ENCODE measurements at regions not wholly inside any gene's neighbourhood (a gene's known extent, or its start where the extent isn't known, plus 50 kb on each side); places are given as distances from the start of the nearest gene placed in this dataset.
"Not testable (repeated sequence)": the region's sequence is repeated elsewhere in the genome, so short reads cannot be mapped to it uniquely, and the experiment has no call there.

- DNase-seq = no peak
These were observed 52.3 kb upstream of the FAT4 start for GRCh38 chr4:125262502-125262901.

GRCh38 chr4:125262079-125262478 is 52.7 kb upstream of the FAT4 start:
- no peak for DNase-seq

- DNase-seq = no peak
These were observed 60.6 kb upstream of the FAT4 start for GRCh38 chr4:125254106-125254505.

- DNase-seq = no peak
These were observed 69.8 kb upstream of the FAT4 start for GRCh38 chr4:125244848-125245450.

- no peak for DNase-seq
These were observed 70.9 kb upstream of the FAT4 start for GRCh38 chr4:125243789-125244397.

- DNase-seq = no peak
These were observed 78.8 kb upstream of the FAT4 start for GRCh38 chr4:125235971-125236370.

- no peak for DNase-seq
These were observed 83.1 kb upstream of the FAT4 start for GRCh38 chr4:125231661-125232060.

- DNase-seq = no peak
These were observed 85.1 kb upstream of the FAT4 start for GRCh38 chr4:125229596-125230058.

- no peak for DNase-seq
These were observed 88.9 kb upstream of the FAT4 start for GRCh38 chr4:125225806-125226205.

- no peak for DNase-seq
These were observed 114.2 kb upstream of the FAT4 start for GRCh38 chr4:125200556-125200955.

- no peak for DNase-seq
These were observed 115.8 kb upstream of the FAT4 start for GRCh38 chr4:125198916-125199315.

GRCh38 chr4:125191874-125192459 is 122.8 kb upstream of the FAT4 start:
- DNase-seq = not testable (repeated sequence)

GRCh38 chr4:125191232-125191631 is 123.5 kb upstream of the FAT4 start:
- no peak for DNase-seq

- DNase-seq = no peak
These were observed 127.3 kb upstream of the FAT4 start for GRCh38 chr4:125187226-125188176.

GRCh38 chr4:125184116-125184515 is 130.6 kb upstream of the FAT4 start:
- DNase-seq = no peak

- no peak for DNase-seq
These were observed 133.0 kb upstream of the FAT4 start for GRCh38 chr4:125181804-125182203.

- DNase-seq = no peak
These were observed 135.0 kb upstream of the FAT4 start for GRCh38 chr4:125179727-125180126.

- no peak for DNase-seq
These were observed 145.6 kb upstream of the FAT4 start for GRCh38 chr4:125169192-125169591.

GRCh38 chr4:125168531-125168930 is 146.2 kb upstream of the FAT4 start:
- DNase-seq = no peak

GRCh38 chr4:125166012-125166411 is 148.7 kb upstream of the FAT4 start:
- not testable (repeated sequence) for DNase-seq

GRCh38 chr4:125159001-125159400 is 155.8 kb upstream of the FAT4 start:
- no peak for DNase-seq

GRCh38 chr4:125155251-125155650 is 159.5 kb upstream of the FAT4 start:
- DNase-seq = no peak

GRCh38 chr4:125140966-125141495 is 173.7 kb upstream of the FAT4 start:
- DNase-seq = no peak
